Fibroblast of mammary gland (primary cell): ENCODE measurements at regions not wholly inside any gene's neighbourhood (a gene's known extent, or its start where the extent isn't known, plus 50 kb on each side); places are given as distances from the start of the nearest gene placed in this dataset.

Source experiments
- DNase-seq: peaks from one replicate; pipeline ENCODE4 v3.0.0-alpha.2; 2010; ENCODE audit warnings: low read depth
- H3K4me3 ChIP-seq: 2 replicates; pipeline ENCODE4 v1.5.1; 2011; ENCODE audit warnings: low read depth, mild to moderate bottlenecking, low read length, moderate library complexity; ENCODE audit not compliant: control insufficient read depth
- TF ChIP-seq, protein P1 (sequence below): conservative IDR thresholded peaks from 2 replicates; pipeline ENCODE4 v1.5.1; 2011; ENCODE audit warnings: low read depth, low read length, inconsistent platforms; ENCODE audit not compliant: control insufficient read depth, insufficient read depth

DNA sequence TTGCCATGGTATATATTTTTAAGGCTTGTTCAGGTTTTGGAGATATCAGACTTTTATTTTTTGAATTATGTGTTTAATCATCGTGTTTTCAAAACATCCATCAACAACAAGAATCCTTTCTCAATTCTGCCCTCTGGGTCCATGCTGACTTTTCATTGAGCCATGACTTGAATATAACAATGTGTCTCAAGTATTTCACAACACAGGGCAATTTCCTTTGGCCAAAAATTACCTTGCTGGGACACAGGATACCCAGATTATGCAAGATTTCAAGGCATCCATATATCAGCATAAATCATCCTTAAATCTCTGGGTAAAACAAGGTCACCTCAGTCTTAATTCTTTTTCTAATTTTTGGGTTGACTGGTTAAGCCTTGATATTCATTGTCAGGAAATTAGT, 411.2 kb upstream of the USP24 start:
- TF ChIP-seq, protein P1, sequence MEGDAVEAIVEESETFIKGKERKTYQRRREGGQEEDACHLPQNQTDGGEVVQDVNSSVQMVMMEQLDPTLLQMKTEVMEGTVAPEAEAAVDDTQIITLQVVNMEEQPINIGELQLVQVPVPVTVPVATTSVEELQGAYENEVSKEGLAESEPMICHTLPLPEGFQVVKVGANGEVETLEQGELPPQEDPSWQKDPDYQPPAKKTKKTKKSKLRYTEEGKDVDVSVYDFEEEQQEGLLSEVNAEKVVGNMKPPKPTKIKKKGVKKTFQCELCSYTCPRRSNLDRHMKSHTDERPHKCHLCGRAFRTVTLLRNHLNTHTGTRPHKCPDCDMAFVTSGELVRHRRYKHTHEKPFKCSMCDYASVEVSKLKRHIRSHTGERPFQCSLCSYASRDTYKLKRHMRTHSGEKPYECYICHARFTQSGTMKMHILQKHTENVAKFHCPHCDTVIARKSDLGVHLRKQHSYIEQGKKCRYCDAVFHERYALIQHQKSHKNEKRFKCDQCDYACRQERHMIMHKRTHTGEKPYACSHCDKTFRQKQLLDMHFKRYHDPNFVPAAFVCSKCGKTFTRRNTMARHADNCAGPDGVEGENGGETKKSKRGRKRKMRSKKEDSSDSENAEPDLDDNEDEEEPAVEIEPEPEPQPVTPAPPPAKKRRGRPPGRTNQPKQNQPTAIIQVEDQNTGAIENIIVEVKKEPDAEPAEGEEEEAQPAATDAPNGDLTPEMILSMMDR, result no peak
- DNase-seq, result peak; percentile 54
- H3K4me3 ChIP-seq, result no peak overlapping the region

DNA sequence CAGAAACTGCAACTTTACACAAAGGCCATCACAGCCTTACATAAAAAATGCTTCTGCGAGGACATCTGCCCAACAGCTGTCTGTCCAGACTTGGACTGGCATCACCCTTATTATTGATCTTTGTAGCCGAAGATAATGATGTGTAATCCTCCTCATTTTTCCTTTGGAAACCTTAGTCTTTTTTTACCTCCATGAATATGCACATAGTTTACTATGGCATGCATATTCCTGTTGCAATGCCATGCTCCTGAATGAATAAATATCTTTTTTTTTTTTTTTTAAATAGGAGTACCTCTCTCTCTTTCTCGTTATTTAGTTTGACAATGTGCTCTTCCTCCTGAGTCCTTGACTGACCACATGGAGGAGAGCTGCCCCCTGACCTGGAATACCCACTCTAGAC, 409.6 kb upstream of the USP24 start:
- DNase-seq, result no peak
- no peak overlapping the region for H3K4me3 ChIP-seq
- TF ChIP-seq, protein P1, result no peak

DNA sequence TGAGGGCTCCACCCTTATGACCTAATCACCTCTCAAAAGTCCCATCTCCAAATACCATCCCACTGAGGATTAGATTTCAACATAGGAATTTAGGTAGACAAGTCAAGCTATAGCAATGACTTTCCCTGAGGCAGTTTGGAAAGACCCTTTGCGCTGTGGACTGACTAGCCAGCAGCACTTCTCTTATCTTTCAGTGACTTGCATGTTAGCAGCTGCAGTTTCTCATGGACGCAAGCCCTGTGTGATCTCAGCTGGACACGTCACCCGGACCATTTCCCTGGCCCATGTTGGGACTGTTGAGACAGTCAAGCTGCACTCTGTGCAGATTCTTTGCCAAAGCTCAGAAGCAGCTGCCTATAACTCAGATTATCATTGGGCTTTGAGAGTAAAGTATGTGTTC, 408.1 kb upstream of the USP24 start:
- TF ChIP-seq, protein P1, result no peak
- no peak overlapping the region for H3K4me3 ChIP-seq
- DNase-seq, result peak; percentile 68

DNA sequence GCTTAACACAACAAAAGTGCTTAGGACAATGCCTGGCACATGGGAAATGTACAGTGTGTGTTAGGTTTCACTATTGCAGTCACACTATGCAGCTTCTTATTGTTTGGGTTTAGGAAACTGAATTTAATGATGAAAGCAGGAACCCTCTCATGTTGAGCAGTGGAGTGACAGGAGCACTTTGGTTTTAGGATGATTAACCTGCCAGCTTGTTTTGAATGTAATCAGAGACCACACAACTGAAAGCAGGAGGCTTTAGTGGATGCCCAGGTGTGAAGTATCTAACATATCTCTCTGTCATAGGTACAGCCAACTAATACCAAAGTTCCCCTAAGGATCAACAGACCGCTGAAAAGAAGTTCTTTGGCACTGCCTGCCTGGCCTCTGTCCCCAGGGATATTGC, 406.9 kb upstream of the USP24 start:
- no peak for DNase-seq
- TF ChIP-seq, protein P1, result no peak
- H3K4me3 ChIP-seq, result no peak overlapping the region

DNA sequence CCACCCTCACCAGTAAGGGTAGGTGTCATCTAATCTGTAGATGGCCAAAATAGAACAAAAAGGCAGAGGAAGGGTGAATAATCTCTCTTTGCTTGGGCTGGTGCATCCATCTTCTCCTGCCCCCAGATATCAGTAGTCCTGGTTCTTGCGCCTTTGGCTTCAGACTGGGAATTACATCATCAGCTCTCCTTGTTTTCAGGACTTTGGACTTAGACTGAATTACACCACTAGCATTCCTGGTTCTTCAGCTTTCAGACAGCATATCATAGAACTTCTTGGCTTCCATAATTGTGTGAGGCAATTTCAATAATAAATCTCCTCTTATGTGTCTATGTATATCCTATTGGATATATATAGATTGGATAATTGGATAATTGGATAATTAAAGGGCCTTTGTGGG, 403.0 kb upstream of the USP24 start:
- H3K4me3 ChIP-seq, result no peak overlapping the region

DNA sequence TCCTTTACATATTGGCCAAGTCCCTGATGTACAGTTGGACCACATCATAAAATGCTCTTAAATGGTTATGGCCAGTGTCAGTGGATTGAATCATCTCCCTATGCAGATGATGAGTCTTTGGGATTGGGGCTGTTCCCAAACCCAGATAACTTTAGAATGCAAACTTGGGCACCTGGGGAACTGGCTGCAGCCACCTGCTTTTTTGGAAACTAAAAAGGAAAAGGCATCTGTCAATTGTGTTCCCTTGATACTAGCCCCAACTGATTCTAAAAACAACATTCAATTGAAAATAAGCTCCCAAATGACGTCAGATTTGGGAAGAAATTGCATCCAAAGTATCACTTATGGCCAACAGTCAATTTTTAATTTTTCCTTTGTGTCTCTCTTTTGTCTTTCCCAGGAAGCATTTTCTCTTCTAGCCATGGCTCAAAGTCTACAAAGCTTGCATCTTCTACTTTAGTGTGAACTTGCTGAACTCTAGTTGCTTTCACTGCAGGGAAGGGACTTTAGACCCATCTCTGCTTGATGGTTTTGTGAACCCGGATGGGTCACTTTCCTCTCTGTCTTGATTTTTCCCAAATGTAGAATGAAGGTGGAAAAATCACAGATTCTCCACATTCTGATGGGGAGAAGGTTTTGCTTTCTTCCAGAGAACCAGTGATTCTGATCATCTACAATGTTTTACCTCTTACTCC, 402.3 kb upstream of the USP24 start:
- DNase-seq, result peak; percentile 68
- TF ChIP-seq, protein P1, result no peak
- no peak overlapping the region for H3K4me3 ChIP-seq

More for the DNA sequence above, 403.0 kb upstream of the USP24 start:
- no peak for DNase-seq
- TF ChIP-seq, protein P1, result no peak

DNA sequence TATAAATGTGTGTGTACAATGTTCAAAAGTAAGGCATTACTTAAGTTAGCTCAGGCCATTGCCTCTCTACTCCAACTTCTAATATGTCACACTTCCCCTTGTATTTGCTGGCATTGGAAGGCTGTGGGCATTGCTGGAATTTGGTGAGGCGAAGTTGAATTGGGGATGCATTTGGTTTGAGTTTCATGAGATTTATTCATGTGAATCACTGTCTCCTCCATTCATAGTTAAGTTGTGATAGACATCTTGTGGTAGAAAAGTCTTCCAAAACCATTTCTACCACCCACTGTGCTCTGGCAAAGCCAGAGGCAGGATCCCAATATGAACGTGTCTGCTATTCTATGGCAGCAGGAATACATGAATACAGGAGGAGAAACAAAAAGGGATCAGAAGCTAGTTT, 397.8 kb upstream of the USP24 start:
- DNase-seq, result no peak
- H3K4me3 ChIP-seq, result no peak overlapping the region
- TF ChIP-seq, protein P1, result no peak
